ENCODE measurements at regions not wholly inside any gene's neighbourhood (a gene's known extent, or its start where the extent isn't known, plus 50 kb on each side); places are given as distances from the start of the nearest gene placed in this dataset.

GRCh38 chr11:110772863-110773262 lies 60.6 kb upstream of the ARHGAP20 start:
- WGBS, result 87% methylated on average over 3 of the region's 3 CpGs
- no peak for DNase-seq (ENCODE audit: low spot score)
- TF ChIP-seq NR2F2 (IDR thresholded peaks at IDR 0.05), result no peak
- TF ChIP-seq ATF3 (IDR thresholded peaks at IDR 0.05), result no peak
- TF ChIP-seq GABPA (IDR thresholded peaks at IDR 0.05 in 1 of 2, conservative IDR thresholded peaks at IDR 0.05 in 1 of 2), result no peak
- no peak for TF ChIP-seq RAD21 (IDR thresholded peaks at IDR 0.05)
- TF ChIP-seq, protein P1, sequence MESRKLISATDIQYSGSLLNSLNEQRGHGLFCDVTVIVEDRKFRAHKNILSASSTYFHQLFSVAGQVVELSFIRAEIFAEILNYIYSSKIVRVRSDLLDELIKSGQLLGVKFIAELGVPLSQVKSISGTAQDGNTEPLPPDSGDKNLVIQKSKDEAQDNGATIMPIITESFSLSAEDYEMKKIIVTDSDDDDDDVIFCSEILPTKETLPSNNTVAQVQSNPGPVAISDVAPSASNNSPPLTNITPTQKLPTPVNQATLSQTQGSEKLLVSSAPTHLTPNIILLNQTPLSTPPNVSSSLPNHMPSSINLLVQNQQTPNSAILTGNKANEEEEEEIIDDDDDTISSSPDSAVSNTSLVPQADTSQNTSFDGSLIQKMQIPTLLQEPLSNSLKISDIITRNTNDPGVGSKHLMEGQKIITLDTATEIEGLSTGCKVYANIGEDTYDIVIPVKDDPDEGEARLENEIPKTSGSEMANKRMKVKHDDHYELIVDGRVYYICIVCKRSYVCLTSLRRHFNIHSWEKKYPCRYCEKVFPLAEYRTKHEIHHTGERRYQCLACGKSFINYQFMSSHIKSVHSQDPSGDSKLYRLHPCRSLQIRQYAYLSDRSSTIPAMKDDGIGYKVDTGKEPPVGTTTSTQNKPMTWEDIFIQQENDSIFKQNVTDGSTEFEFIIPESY (IDR thresholded peaks at IDR 0.05), result no peak
- TF ChIP-seq TAF1 (conservative IDR thresholded peaks at IDR 0.05), result no peak
- TF ChIP-seq HNF4A (conservative IDR thresholded peaks at IDR 0.05), result no peak
- TF ChIP-seq, protein P2, sequence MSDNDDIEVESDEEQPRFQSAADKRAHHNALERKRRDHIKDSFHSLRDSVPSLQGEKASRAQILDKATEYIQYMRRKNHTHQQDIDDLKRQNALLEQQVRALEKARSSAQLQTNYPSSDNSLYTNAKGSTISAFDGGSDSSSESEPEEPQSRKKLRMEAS (IDR thresholded peaks at IDR 0.05), result no peak
- TF ChIP-seq RXRA (IDR thresholded peaks at IDR 0.05), result no peak
- no peak for TF ChIP-seq YY1 (IDR thresholded peaks at IDR 0.05)
- TF ChIP-seq HNF4G (IDR thresholded peaks at IDR 0.05), result no peak
- TF ChIP-seq EGR1 (IDR thresholded peaks at IDR 0.05; ENCODE audit: low read depth in 2 of 2), result no peak
- no peak for TF ChIP-seq SP1 (IDR thresholded peaks at IDR 0.05)
- TF ChIP-seq, protein P3, sequence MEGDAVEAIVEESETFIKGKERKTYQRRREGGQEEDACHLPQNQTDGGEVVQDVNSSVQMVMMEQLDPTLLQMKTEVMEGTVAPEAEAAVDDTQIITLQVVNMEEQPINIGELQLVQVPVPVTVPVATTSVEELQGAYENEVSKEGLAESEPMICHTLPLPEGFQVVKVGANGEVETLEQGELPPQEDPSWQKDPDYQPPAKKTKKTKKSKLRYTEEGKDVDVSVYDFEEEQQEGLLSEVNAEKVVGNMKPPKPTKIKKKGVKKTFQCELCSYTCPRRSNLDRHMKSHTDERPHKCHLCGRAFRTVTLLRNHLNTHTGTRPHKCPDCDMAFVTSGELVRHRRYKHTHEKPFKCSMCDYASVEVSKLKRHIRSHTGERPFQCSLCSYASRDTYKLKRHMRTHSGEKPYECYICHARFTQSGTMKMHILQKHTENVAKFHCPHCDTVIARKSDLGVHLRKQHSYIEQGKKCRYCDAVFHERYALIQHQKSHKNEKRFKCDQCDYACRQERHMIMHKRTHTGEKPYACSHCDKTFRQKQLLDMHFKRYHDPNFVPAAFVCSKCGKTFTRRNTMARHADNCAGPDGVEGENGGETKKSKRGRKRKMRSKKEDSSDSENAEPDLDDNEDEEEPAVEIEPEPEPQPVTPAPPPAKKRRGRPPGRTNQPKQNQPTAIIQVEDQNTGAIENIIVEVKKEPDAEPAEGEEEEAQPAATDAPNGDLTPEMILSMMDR (IDR thresholded peaks at IDR 0.05; ENCODE audit: low read depth, low read length, missing input control), result no peak
- no peak for TF ChIP-seq JUND (IDR thresholded peaks at IDR 0.05)
- TF ChIP-seq, protein P4, sequence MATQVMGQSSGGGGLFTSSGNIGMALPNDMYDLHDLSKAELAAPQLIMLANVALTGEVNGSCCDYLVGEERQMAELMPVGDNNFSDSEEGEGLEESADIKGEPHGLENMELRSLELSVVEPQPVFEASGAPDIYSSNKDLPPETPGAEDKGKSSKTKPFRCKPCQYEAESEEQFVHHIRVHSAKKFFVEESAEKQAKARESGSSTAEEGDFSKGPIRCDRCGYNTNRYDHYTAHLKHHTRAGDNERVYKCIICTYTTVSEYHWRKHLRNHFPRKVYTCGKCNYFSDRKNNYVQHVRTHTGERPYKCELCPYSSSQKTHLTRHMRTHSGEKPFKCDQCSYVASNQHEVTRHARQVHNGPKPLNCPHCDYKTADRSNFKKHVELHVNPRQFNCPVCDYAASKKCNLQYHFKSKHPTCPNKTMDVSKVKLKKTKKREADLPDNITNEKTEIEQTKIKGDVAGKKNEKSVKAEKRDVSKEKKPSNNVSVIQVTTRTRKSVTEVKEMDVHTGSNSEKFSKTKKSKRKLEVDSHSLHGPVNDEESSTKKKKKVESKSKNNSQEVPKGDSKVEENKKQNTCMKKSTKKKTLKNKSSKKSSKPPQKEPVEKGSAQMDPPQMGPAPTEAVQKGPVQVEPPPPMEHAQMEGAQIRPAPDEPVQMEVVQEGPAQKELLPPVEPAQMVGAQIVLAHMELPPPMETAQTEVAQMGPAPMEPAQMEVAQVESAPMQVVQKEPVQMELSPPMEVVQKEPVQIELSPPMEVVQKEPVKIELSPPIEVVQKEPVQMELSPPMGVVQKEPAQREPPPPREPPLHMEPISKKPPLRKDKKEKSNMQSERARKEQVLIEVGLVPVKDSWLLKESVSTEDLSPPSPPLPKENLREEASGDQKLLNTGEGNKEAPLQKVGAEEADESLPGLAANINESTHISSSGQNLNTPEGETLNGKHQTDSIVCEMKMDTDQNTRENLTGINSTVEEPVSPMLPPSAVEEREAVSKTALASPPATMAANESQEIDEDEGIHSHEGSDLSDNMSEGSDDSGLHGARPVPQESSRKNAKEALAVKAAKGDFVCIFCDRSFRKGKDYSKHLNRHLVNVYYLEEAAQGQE (IDR thresholded peaks at IDR 0.05), result no peak
- TF ChIP-seq FOXA2 (IDR thresholded peaks at IDR 0.05), result no peak
- TF ChIP-seq FOXA1 (IDR thresholded peaks at IDR 0.05), result no peak
- Histone ChIP-seq H3K9me3 (ENCODE audit: control insufficient read depth in 4 of 4, low read length in 3 of 4) (no peaks in the 10 kb centered on the region), H3K9ac (ENCODE audit: low read depth in 1 of 2, low read length in 2 of 2) (no peak overlapping the region), H3K27ac (ENCODE audit: low read depth in 1 of 2, low read length in 2 of 2) (no peak overlapping the region), H3K27me3 (ENCODE audit: control insufficient read depth in 4 of 4, insufficient read depth in 4 of 4, low read length in 3 of 4) (no peaks in the 10 kb centered on the region), H3K4me1 (ENCODE audit: control insufficient read depth in 4 of 4, insufficient read depth in 4 of 4, low read length in 3 of 4) (peaks cover 2 to 15% (median 9%) of the 10 kb centered on the region in 4 donors), H3K36me3 (ENCODE audit: control insufficient read depth in 4 of 4, insufficient read depth in 3 of 4, low read depth in 1 of 4, low read length in 3 of 4) (no peaks in the 10 kb centered on the region), H3K4me3 (ENCODE audit: low read depth in 1 of 3, low read length in 3 of 3) (no peak overlapping the region)
